ENCODE measurements at regions not wholly inside any gene's neighbourhood (a gene's known extent, or its start where the extent isn't known, plus 50 kb on each side); places are given as distances from the start of the nearest gene placed in this dataset.

DNA sequence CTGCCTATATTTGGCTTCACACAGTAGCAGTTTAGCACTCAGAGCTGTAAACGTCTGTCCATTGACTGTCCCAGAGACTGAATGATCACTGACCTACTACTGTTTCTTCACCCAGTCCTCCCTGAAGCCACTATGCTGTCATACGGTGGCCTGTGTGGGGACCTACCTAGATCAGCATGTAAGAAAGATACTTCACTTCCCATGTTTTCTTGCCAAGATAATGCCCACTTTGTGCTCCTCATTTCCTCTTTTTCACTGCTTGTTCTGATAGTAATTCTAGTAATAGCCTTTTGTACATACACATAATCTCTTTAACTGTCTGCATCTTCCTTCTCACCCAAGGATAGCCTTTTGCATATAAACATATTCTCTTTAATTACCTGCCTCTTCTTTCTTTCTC is 109.9 kb upstream of the TIAM2 start:
- no peak for DNase-seq (ENCODE audit: extremely low read depth, low read depth)

DNA sequence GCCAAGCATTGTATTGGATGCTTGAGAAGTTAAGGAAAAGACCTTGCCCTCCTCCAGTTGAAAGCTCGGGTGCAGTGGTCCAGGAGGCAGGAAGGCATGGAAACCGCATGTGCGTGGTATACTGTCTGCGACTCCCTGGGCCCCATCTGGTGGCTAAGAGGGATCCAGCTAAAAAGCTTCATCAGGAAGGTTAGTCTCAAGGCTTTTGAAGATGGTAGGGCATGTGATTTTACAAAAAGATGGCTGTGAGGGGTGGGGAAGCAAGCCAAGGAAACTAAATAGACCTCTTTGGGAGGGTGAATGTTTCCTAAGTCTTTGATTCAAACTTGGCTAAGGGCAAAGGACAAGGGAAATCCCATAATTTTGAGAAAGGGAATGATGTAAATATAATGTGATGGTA is 109.1 kb upstream of the TIAM2 start:
- no peak for DNase-seq (ENCODE audit: extremely low read depth, low read depth)

DNA sequence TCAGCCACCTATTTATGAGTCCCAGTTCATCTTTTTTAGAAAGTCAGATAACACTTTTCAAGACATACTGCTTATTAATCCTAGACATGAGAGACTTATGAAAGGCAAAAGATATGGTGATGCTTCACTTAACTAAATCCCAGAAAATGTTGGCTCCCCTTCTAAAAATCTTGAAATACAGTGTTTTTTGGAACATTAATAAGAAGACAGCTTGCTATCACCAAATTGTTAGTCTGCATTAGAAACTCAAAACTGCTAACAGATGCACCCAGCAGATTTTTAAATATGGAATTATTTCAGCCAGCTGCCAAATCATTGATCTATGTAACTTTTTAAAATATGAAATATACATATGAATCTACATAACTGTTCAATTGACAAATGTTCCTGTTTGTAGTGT is 108.6 kb upstream of the TIAM2 start:
- DNase-seq (ENCODE audit: extremely low read depth, low read depth): no peak

DNA sequence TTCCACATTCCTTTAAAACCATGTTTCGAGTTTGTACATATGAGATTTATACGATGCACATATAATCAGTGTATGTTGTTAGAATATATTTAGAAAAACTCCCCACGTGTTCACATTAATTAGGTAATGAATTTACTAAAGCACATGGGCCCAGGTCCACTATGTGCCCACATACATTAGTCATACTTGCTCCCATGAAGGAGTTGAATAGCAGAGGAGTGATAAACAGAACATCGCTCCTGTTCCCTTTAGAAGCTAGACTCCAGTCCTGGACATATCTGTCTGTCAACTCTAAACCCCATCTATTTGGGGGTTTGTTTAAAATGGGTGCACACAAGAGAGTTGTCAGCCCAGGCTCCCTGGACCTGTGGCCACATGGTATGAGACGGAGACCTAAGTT is 108.1 kb upstream of the TIAM2 start:
- no peak for DNase-seq (ENCODE audit: extremely low read depth, low read depth)

DNA sequence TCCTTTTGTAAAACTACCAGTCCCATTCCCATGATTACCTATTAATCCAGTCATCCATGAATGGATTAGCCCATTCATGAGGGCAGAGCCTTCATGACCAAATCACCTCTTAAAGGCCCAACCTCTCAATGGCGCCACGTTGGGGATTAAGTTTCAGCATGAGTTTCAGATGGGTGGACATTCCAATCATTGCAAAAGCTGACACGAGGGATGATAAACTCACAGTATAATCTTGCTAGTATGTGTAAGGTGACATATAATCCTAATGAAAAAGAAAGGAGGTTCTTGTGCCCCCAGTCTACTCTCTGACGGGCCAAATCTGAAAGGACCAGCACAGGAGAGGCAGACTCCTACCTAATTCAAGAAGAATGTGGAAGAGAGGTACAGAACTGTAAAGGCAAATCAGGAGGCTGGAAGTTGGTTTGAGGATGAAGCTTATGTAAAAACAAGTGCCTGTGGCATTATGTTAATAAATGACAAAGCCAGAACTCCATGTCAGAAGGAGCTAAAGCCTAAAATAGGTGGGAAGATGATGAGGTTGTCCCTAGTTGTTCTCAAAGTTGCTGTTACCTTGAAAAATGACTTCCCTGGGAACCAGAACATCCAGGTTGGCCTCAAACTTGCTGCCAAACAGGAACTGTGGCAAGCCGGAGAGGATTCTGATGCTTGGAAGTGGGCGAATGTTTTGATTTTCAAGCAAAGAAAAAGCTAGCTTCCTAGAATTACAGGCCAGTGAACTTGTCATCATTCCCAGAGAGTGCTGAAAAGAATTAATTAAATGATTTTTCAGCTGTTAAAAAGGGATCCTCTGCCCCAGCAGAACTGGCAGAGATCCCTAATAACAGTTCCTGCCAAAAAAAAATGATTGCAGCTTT is 106.5 kb upstream of the TIAM2 start:
- DNase-seq (ENCODE audit: extremely low read depth, low read depth): no peak

DNA sequence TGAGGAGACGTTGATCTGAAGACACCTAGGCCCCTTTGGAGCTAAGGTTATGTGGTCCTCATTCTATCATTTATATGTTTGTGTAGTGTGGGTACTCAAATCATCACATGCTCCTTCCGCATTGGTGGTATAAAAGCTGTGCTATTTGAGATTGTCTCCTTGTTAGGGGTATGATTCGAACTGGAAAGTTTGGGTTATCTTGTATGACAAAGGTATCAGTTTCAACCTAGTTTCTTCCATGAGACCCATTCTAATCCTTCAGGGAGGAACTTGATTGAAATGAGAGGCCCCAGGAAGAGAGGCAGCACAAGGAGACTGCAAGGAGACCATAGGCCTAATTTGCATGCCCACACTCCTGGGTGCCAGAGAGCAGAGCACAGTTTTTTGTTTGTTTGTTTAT is 104.2 kb upstream of the TIAM2 start:
- no peak for DNase-seq (ENCODE audit: extremely low read depth, low read depth)

DNA sequence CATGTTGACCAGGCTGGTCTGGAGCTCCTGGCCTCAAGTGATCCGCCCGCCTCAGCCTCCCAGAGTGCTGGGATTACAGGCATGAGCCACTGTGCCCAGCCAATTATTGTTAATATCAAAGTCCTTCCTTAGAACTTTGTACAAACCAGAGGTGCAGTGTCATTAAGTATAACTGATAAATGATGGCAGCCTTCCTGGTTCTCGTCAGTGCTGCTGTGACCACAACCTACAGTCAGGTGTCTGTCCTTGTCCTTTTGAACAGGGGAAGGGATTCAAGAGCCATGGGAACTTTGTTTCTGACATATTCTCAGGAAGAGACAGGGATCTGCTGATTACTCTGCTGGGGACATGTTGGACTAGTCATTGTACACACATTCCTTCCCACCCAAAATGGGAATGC is 103.2 kb upstream of the TIAM2 start:
- DNase-seq (ENCODE audit: extremely low read depth, low read depth): no peak

DNA sequence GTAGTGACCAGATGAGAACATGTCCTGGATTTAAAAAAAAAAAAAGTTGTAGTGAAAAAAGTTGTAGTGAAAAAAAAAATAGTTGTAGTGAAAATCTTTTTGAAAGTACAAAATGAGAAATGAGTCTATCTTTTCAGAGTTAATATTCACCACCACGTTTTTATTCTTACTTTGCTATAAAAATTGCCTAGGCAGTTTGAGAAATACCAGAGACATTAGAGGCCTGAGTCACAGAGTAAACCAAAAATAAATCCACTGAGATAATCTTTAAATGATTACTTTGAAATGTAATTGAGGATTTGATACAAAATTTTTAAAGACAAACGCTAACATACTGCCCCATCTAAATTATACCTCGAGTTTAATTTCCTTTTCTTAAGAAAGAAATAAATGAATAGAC is 101.2 kb upstream of the TIAM2 start:
- no peak for DNase-seq (ENCODE audit: extremely low read depth, low read depth)

DNA sequence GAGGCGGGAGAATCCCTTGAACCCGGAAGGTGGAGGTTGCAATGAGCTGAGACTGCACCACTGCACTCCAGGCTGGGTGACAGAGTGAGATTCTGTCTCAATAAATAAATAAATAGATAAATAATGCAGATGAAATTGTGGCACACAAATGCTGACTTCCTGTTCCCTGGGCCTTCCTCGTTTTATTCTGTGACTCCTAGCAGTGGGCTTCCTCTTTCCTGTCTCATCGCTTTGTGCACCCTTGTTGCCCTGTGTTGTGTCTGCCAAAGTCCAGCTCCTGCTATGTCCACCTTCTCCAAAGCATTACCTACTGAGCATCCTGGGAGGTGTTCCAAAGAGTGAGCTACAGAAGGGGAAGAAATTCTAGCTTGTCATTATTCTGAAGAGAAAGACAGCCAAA is 100.2 kb upstream of the TIAM2 start:
- no peak for DNase-seq (ENCODE audit: extremely low read depth, low read depth)

DNA sequence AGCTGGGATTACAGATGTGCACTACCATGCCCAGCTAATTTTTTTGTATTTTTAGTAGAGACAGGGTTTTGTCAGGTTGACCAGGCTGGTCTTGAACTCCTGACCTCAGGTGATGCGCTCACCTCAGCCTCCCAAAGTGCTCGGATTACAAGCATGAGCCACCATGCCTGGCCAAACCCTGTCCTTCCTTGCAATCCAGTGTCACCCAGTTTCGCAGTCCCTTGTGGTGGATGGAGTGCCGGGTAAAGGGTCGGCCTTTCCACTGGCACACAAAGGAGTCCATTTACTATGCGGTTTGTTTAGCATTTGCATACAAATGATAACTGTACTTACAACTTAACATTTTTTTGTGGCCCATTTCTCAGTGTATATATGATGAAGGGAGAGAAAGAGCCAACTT is 99.3 kb upstream of the TIAM2 start:
- no peak for DNase-seq (ENCODE audit: extremely low read depth, low read depth)

DNA sequence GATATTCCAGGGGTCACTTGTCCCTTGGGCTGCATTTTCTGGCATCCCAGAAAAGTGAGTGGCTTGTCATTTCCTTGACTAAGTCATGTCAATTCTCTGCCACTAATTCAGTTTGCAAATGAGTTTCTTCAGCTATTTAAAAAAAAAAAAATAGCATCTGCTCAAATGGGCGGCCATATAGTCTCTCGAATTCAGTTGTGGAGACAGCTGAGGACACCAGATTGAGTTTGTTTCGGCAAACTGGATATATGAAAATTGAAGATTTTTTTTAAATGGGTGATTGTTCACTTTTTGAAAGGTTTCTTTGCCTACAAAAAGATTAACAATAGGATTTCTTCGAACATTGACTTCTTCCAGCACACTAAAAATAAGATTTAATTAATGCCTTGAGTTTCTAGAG is 96.3 kb upstream of the TIAM2 start:
- DNase-seq (ENCODE audit: extremely low read depth, low read depth): no peak

DNA sequence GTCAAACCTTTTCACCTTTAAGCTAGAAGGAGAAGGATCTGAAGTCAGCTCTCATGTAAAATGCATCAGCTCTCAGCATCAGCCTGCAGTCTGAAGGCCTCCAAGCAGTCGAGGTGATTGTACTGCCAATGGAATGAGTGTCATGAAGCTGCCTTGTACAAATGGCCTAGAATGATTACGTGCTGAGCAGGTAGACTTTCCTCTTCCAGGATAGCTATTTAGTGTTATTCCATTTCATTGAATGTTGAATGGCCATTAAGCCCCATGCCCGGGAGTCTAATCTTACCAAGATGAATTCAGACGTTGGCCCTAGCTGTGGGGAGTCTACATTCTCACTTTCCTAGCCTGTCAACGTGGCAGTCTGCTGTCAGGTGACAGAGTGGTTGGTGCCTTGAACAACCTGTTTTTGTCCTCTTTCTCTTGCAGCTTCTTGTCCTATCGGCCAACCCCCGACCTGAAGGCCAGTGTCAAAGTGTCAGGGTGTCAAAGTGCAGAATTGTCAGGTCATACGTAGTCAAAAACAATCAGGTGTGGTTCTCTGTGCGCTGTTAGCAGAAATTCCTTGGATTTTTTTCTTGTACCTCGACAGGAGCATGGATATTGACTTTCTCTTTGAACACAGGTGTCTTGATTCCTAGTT is 95.2 kb upstream of the TIAM2 start:
- DNase-seq (ENCODE audit: extremely low read depth, low read depth): no peak

DNA sequence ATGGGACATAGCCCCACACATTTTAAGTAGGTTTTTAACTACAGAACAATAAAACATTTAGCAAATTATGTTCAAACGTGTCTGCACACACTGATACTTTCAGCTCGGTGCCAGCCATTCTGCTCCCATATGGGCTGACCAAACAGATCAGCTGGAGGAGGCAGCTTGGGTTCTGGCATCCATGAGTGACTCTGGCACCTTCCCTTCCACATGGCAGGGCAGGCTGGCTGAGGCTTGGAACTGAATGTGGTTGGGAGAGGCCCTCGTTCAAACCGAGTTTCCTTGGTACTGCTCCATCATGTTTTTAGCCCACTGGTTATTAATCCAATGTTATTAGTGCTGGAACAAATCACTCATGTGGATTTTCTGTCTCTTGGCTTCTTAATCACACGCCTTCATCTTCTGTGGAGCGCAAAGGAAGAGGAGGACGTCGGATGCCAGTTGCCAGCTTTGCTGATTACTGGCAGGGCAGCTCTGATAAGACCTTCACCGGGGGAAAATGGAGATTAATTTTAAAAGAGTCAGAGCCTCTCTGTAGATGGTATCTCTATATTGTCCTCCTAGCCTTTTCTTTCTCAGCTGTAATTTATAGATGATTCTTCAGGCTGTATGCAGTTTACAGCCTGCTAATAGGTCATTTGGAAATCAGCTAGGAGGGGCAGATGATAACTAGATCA is 93.1 kb upstream of the TIAM2 start:
- no peak for DNase-seq (ENCODE audit: extremely low read depth, low read depth)

DNA sequence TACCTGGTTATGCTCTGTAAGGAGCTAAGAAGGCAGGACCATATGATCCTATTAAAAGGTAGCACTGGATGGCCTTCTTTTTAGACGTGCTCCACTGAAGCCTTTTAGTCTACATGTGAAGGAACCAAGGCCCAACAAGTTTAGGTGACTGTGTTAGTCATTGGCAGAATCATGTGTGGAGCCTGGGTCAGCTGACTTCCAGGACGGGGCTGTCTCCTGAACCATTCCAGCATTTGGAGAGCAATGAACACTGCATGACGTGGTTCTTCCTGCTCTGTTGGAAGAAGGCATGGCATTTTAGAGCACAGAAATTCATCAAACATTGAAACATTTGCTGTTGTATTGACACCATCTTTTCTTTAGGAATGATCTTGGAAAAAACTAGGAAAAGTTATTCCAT is 87.8 kb upstream of the TIAM2 start:
- no peak for DNase-seq (ENCODE audit: extremely low read depth, low read depth)

DNA sequence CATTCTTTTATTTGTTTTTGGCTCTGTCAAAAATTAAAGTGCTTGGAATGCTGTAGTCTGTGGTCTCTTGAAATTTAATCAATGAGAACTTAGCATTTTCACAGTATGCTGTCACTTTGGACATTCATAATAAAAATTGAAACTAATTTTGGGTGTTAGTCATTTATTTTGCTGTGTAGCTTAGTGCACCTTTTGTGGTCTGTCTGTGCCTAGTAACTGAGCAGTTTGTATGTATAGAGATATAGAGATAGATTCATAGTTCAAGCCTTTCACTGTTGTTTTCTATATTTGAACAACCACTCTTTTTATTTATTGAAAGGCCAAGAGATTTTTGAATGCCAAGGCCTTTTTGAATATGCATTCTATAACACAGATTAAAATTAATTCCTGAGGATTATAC is 86.4 kb upstream of the TIAM2 start:
- DNase-seq (ENCODE audit: extremely low read depth, low read depth): no peak

DNA sequence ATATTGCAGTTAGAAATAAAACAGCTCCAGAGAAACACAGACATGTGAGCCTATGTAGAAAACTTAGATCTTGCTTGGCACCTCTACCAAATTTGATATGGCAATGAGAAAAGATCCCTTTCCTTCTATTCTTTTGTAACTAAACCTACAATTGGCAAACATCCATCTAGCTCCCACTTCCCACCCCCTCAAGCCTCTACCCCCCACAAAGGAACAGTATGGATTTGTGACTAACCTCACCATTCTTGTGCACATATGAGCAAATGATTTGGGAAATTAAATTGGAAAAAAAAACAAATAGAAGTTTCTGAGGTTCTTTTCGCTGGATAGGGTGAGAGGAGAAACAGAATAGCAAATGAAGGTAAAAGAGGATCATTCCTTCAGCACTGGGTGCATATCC is 85.8 kb upstream of the TIAM2 start:
- no peak for DNase-seq (ENCODE audit: extremely low read depth, low read depth)

DNA sequence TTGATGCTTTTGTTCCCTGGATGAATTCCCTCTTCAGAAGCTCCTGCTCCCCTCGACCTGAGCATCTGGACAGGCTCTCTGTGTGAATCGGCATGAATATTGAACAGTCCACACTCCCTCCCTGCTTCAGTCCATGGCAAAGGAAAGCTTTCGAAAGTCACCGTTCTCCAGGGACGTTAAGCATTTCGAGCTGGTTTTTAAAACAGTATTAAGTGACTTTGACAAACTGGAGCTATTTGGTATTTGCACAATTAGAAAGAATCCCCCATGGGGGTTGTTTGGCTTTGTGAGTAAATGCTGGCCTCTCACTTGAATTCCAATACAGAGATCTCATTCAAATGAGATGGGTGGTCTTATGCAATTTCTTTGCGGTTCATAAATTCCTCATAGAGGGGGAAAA is 85.3 kb upstream of the TIAM2 start:
- DNase-seq (ENCODE audit: extremely low read depth, low read depth): no peak

DNA sequence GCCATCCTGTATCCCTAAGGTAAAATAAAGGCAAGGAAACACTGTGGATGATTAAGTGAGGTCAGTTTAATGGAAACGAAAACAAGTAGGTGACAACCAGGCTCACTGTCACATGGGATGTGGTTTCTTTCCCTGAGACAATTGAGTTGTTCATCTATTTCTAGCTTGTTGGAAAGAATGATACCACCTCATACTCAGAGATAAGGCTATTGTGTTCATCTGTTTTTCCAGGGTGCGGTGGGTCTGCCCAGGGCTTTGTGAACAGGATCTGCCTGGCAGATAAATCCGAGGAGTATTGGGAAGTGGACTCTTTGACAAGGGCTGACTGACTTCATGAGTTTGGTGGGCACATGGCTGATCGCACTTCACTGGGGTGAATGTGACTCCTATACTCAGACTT is 80.8 kb upstream of the TIAM2 start:
- DNase-seq (ENCODE audit: extremely low read depth, low read depth): no peak

DNA sequence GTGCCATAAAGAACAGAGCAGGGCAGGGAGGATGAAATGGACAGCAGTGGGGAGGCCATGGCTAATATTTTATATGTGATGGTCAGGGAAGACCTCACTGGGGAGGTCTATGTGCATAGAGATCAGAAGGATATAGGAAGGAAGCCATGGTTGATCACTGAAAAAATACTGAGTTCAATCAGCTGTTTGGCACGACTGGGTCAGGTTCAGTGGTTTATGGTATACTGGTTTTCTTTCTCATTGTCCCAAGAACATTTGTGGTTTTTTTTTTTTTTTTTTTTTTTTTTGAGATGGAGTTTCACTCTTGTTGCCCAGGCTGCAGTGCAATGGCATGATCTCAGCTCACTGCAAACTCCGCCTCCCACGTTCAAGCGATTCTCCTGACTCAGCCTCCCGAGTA is 78.3 kb upstream of the TIAM2 start:
- no peak for DNase-seq (ENCODE audit: extremely low read depth, low read depth)

DNA sequence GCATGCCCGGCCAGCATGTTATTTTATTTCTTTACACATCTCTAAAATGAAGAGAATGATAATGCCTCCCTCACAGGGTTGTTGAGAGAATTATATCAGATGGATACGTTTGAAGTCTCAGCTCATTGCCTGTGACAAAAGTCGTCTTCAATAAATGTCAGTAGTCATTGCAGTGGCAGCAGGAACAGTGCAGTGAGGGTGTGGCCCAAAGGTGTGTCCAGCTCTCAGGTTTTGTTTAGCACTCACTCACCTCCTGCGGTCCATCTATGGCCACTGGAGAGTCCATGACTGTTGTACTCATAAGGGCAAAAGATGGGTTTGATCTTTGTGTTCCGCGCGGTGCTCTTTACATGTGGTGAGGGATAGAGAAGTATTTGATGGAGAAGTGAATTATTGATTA is 77.2 kb upstream of the TIAM2 start:
- DNase-seq (ENCODE audit: extremely low read depth, low read depth): no peak

DNA sequence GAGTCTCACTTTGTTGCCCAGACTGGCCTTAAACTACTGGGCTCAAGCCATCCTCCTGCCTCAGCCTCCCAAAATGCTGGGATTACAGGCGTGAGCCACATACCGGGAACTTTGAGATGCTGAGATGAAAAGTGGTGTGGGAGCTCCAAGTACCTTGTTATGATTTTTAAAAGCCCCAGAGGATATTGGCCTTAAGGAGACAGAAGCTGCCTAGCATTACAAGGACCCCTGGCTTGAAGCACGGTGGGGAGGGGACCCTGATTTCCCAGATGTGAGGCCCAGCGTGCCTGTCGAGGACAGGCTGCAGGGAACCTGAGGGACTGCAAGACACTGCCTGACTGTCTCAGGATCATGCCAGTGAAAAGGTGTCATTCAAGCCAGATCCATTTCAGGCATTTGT is 75.3 kb upstream of the TIAM2 start:
- no peak for DNase-seq (ENCODE audit: extremely low read depth, low read depth)

Data from NCI-H460 (cell line).